A549 (cell line): ENCODE measurements at regions not wholly inside any gene's neighbourhood (a gene's known extent, or its start where the extent isn't known, plus 50 kb on each side); places are given as distances from the start of the nearest gene placed in this dataset.

Source experiments
- ATAC-seq, 2 experiments: fragments of 200-7000 bp in 1 of 2; fragments of >200 bp in 1 of 2; cut with Nextera tagmentation in 1 of 2; cut with Tn5 transposase in 1 of 2; 3 replicates each; pipeline versions ENCODE4 v1.8.0 to v1.9.1; 2018 to 2020; ENCODE audit warnings: mild to moderate bottlenecking in 1 of 2, moderate library complexity in 1 of 2
- CTCF ChIA-PET: fragments of 300-600 bp; sonication (Branson Sonifier 250); formaldehyde crosslinking; extraction: SDS; loops from one replicate; lab custom pipeline; 2021; ENCODE audit warnings: antibody characterized with exemption, inconsistent platforms; lab: Yijun Ruan, JAX
- POLR2A ChIA-PET: fragments of 350-600 bp; formaldehyde crosslinking; extraction: SDS; loops from one replicate; lab custom pipeline; 2021; ENCODE audit warnings: antibody characterized with exemption, inconsistent platforms; lab: Yijun Ruan, JAX
- DNase-seq, 2 experiments: peaks; one replicate each; pipeline versions ENCODE4 v3.0.0 to v3.0.0-alpha.2; 2011 to 2016; ENCODE audit warnings: low read depth in 1 of 2, low spot score in 1 of 2
- FAIRE-seq: peaks from 2 replicates; lab custom pipeline; 2011; peaks lifted over from hg19 to GRCh38; lab: Jason Lieb, UNC
- H3K27ac ChIP-seq, 2 experiments: fragments of >200 bp; sonication (Bioruptor Twin); formaldehyde crosslinking; 3 replicates each; pipeline ENCODE4 v1.5.1; 2016 to 2017
- H3K4me1 ChIP-seq: fragments of >200 bp; sonication (Bioruptor Twin); formaldehyde crosslinking; 3 replicates; pipeline ENCODE4 v1.6.1; 2016
- H3K4me2 ChIP-seq: fragments of >200 bp; sonication (Bioruptor Twin); formaldehyde crosslinking; 3 replicates; pipeline ENCODE4 v1.6.1; 2016
- H3K4me3 ChIP-seq: fragments of >200 bp; sonication (Bioruptor Twin); formaldehyde crosslinking; 3 replicates; pipeline ENCODE4 v1.5.1; 2016
- H3K9me3 ChIP-seq: fragments of >200 bp; sonication (Bioruptor Twin); formaldehyde crosslinking; 3 replicates; pipeline ENCODE4 v1.6.1; 2016
- BCL3 ChIP-seq: fragments of >200 bp; sonication (Bioruptor Twin); formaldehyde crosslinking; IDR thresholded peaks from 3 replicates; pipeline ENCODE4 v1.6.1; 2016
- CBX8 ChIP-seq: fragments of 200-600 bp; sonication (generic); IDR thresholded peaks from 2 replicates; pipeline ENCODE4 v1.6.1; 2016
- ELK1 ChIP-seq: fragments of 150-350 bp; IDR thresholded peaks from 2 replicates; pipeline ENCODE4 v1.6.1; 2014; ENCODE audit warnings: low read depth, mild to moderate bottlenecking, low read length
- FOSB ChIP-seq: fragments of 250-450 bp; sonication (Bioruptor Pico); IDR thresholded peaks from 2 replicates; pipeline ENCODE4 v1.5.0; 2020; ENCODE audit warnings: mild to moderate bottlenecking, moderate library complexity
- FOXS1 ChIP-seq: fragments of 250-450 bp; sonication (Bioruptor Pico); IDR thresholded peaks from 2 replicates; pipeline ENCODE4 v1.5.0; 2020; ENCODE audit warnings: mild to moderate bottlenecking, moderate library complexity
- HDAC2 ChIP-seq: fragments of 200-600 bp; sonication (generic); IDR thresholded peaks from 2 replicates; pipeline ENCODE4 v1.6.1; 2016
- HEYL ChIP-seq: fragments of 250-450 bp; sonication (Bioruptor Pico); IDR thresholded peaks from 2 replicates; pipeline ENCODE4 v1.8.0; 2021; ENCODE audit warnings: mild to moderate bottlenecking, moderate library complexity
- HMGXB4 ChIP-seq: fragments of 250-450 bp; sonication (Bioruptor Pico); IDR thresholded peaks from 2 replicates; pipeline ENCODE4 v1.5.0; 2021; ENCODE audit warnings: mild to moderate bottlenecking, moderate library complexity, borderline replicate concordance
- HOXA7 ChIP-seq: fragments of 250-450 bp; sonication (Bioruptor Pico); IDR thresholded peaks from 2 replicates; pipeline ENCODE4 v1.5.0; 2020; ENCODE audit warnings: mild to moderate bottlenecking, moderate library complexity
- JUN ChIP-seq, 2 experiments: fragments of >200 bp; sonication (Bioruptor Twin); formaldehyde crosslinking; IDR thresholded peaks; 2 replicates in 1 of 2; 3 replicates in 1 of 2; pipeline ENCODE4 v1.6.1; 2016 to 2017
- KDM1A ChIP-seq: fragments of 200-600 bp; sonication (generic); IDR thresholded peaks from 2 replicates; pipeline ENCODE4 v1.6.1; 2016; ENCODE audit warnings: low read depth, mild to moderate bottlenecking
- KDM5A ChIP-seq: fragments of 200-600 bp; sonication (generic); IDR thresholded peaks from 2 replicates; pipeline ENCODE4 v1.6.1; 2016; ENCODE audit warnings: antibody characterized with exemption, mild to moderate bottlenecking
- MAZ ChIP-seq: fragments of 150-350 bp; IDR thresholded peaks from 2 replicates; pipeline ENCODE4 v1.6.1; 2014; ENCODE audit warnings: antibody characterized with exemption, low read depth, low read length, borderline replicate concordance
- NFE2L2 ChIP-seq: fragments of 150-350 bp; conservative IDR thresholded peaks from 2 replicates; pipeline ENCODE4 v1.6.1; 2014; ENCODE audit warnings: low read length
- POLR2A ChIP-seq: IDR thresholded peaks from 2 replicates; pipeline ENCODE4 v1.6.1; 2012; ENCODE audit warnings: mild to moderate bottlenecking, low read length
- REST ChIP-seq: fragments of 200-600 bp; sonication (generic); IDR thresholded peaks from 2 replicates; pipeline ENCODE4 v1.6.1; 2016; ENCODE audit warnings: antibody characterized with exemption, mild to moderate bottlenecking, moderate library complexity
- SREBF2 ChIP-seq: fragments of 450-650 bp; IDR thresholded peaks from 2 replicates; pipeline ENCODE4 v1.6.1; 2014; ENCODE audit warnings: mild to moderate bottlenecking, moderate library complexity
- ZC3H11A ChIP-seq: fragments of 450-650 bp; IDR thresholded peaks from 2 replicates; pipeline ENCODE4 v1.6.1; 2014; ENCODE audit warnings: antibody characterized with exemption, mild to moderate bottlenecking
- ZNF302 ChIP-seq: fragments of 250-450 bp; sonication (Bioruptor Pico); IDR thresholded peaks from 2 replicates; pipeline ENCODE4 v1.9.0; 2021; ENCODE audit warnings: inconsistent platforms, mild to moderate bottlenecking, moderate library complexity
- WGBS: methylation state at CpG from one replicate; pipeline ENCODE4 v1.1.6; 2017; ENCODE audit errors: missing lambda C conversion rate; 5-methylcytosine and 5-hydroxymethylcytosine counted together
- TF ChIP-seq, protein P1 (sequence below): fragments of 450-650 bp; IDR thresholded peaks from 2 replicates; pipeline ENCODE4 v1.6.1; 2014; ENCODE audit warnings: antibody characterized with exemption

GRCh38 chr5:174527916-174528540 is 196.4 kb upstream of the MSX2 start (continued):
- TF ChIP-seq FOXS1 (CRISPR knock-in tag) (no peak), HOXA7 (CRISPR knock-in tag) (no peak)
- TF ChIP-seq, all 56 proteins: peak for 0

GRCh38 chr5:174528821-174529544 is 195.4 kb upstream of the MSX2 start:
- ChIA-PET POLR2A (no interaction called here), CTCF (interaction anchor here (0.6 to 1.4 kb wide), 2 partner anchors 109 to 328 kb away, joined by 3 to 4 read pairs; no protein-coding TSS in a partner anchor)
- no peak for DNase-seq
- FAIRE-seq, result no peak
- Histone ChIP-seq H3K27ac (0 out of 6 replicates have a peak overlapping the region, but pooled peaks of 1 of the 2 experiments have one; percentile 27), H3K4me3 (no peak overlapping the region), H3K9me3 (no peaks in the 10 kb centered on the region), H3K4me2 (no peak overlapping the region), H3K4me1 (peaks cover 23% of the 10 kb centered on the region)
- 57% methylated on average over 6 of the region's 6 CpGs for WGBS
- no peak for TF ChIP-seq ELK1
- no peak for TF ChIP-seq HMGXB4 (CRISPR knock-in tag)
- no peak for TF ChIP-seq KDM5A
- no peak for TF ChIP-seq POLR2A
- TF ChIP-seq NFE2L2, result no peak
- TF ChIP-seq HEYL, result no peak
- no peak for TF ChIP-seq CBX8
- TF ChIP-seq REST, result no peak
- TF ChIP-seq HDAC2, result no peak
- no peak for TF ChIP-seq ZNF302 (CRISPR knock-in tag)
- no peak for TF ChIP-seq SREBF2
- TF ChIP-seq, protein P1, sequence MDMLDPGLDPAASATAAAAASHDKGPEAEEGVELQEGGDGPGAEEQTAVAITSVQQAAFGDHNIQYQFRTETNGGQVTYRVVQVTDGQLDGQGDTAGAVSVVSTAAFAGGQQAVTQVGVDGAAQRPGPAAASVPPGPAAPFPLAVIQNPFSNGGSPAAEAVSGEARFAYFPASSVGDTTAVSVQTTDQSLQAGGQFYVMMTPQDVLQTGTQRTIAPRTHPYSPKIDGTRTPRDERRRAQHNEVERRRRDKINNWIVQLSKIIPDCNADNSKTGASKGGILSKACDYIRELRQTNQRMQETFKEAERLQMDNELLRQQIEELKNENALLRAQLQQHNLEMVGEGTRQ, result no peak
- TF ChIP-seq BCL3, result no peak
- no peak for TF ChIP-seq ZC3H11A
- TF ChIP-seq KDM1A, result no peak
- TF ChIP-seq JUN (IDR thresholded peaks at IDR 0.05), result no peak
- TF ChIP-seq MAZ, result no peak
- TF ChIP-seq FOSB (CRISPR knock-in tag), result no peak
- no peak for ATAC-seq
